IMR-90 (cell line): ENCODE measurements at regions not wholly inside any gene's neighbourhood (a gene's known extent, or its start where the extent isn't known, plus 50 kb on each side); places are given as distances from the start of the nearest gene placed in this dataset.

Experiments
- ATAC-seq: fragments of 200-7000 bp; cut with Tn5 transposase; 2 replicates; pipeline ENCODE4 v1.9.1; 2020; ENCODE audit warnings: low read depth, mild to moderate bottlenecking, moderate library complexity
- BruUV-seq: library from RNA; stranded (reverse); fragments of 400-500 nt; replicated peaks from 2 replicates; lab custom pipeline; 2021; lab: Mats Ljungman, UMichigan
- CTCF ChIA-PET: fragments of 300-600 bp; formaldehyde crosslinking; extraction: SDS; loops from one replicate; lab custom pipeline; 2021; ENCODE audit warnings: antibody characterized with exemption; lab: Yijun Ruan, JAX
- POLR2A ChIA-PET: fragments of 300-600 bp; sonication (Branson Sonifier 250); formaldehyde crosslinking; loops from one replicate; lab custom pipeline; 2022; ENCODE audit warnings: antibody characterized with exemption; ENCODE audit not compliant: unreplicated experiment; lab: Charles Lee
- DNase-seq: peaks from one replicate; pipeline ENCODE4 v3.0.0; 2013
- H2AFZ ChIP-seq: replicated peaks from 2 replicates; pipeline ENCODE3; 2013; ENCODE audit warnings: low read length, mild to moderate bottlenecking; ENCODE audit not compliant: poor library complexity
- H2AK5ac ChIP-seq: 2 replicates; pipeline ENCODE4 v1.6.1; 2013; ENCODE audit warnings: low read depth, low read length, inconsistent platforms
- H2AK9ac ChIP-seq: replicated peaks from 2 replicates; pipeline ENCODE3; 2013; ENCODE audit warnings: mild to moderate bottlenecking, low read depth, low read length, moderate library complexity; ENCODE audit not compliant: poor library complexity
- H2BK120ac ChIP-seq: 2 replicates; pipeline ENCODE4 v1.6.1; 2013; ENCODE audit warnings: low read depth, low read length, inconsistent platforms
- H2BK15ac ChIP-seq: 3 replicates; pipeline ENCODE4 v1.6.1; 2013; ENCODE audit warnings: low read depth, low read length, inconsistent platforms
- H2BK20ac ChIP-seq: 2 replicates; pipeline ENCODE4 v1.6.1; 2013; ENCODE audit warnings: low read depth, mild to moderate bottlenecking, inconsistent platforms, low read length, moderate library complexity
- H2BK5ac ChIP-seq: 2 replicates; pipeline ENCODE4 v1.6.1; 2013; ENCODE audit warnings: mild to moderate bottlenecking, low read depth, low read length, inconsistent platforms; ENCODE audit not compliant: poor library complexity, severe bottlenecking
- H3K14ac ChIP-seq: replicated peaks from 2 replicates; pipeline ENCODE4 v1.6.1; 2013; ENCODE audit warnings: low read depth, low read length, inconsistent platforms
- H3K18ac ChIP-seq: 2 replicates; pipeline ENCODE4 v1.6.1; 2013; ENCODE audit warnings: low read depth, low read length, control low read depth
- H3K23ac ChIP-seq: 2 replicates; pipeline ENCODE4 v1.6.1; 2013; ENCODE audit warnings: low read depth, low read length, inconsistent platforms
- H3K27ac ChIP-seq: 2 replicates; pipeline ENCODE4 v1.5.1; 2013; ENCODE audit warnings: mild to moderate bottlenecking, control low read depth, low read length; ENCODE audit not compliant: insufficient read depth
- H3K27me3 ChIP-seq: 2 replicates; pipeline ENCODE4 v1.6.1; 2013; ENCODE audit warnings: low read length; ENCODE audit not compliant: control insufficient read depth, insufficient read depth
- H3K36me3 ChIP-seq: 2 replicates; pipeline ENCODE4 v1.6.1; 2013; ENCODE audit warnings: low read length, mixed read lengths; ENCODE audit not compliant: control insufficient read depth, insufficient read depth
- H3K4ac ChIP-seq: 2 replicates; pipeline ENCODE4 v1.6.1; 2013; ENCODE audit warnings: low read depth, low read length, inconsistent platforms
- H3K4me1 ChIP-seq: 2 replicates; pipeline ENCODE4 v1.6.1; 2013; ENCODE audit warnings: low read length, mixed read lengths; ENCODE audit not compliant: control insufficient read depth, insufficient read depth
- H3K4me2 ChIP-seq: 2 replicates; pipeline ENCODE4 v1.6.1; 2013; ENCODE audit warnings: low read depth, mild to moderate bottlenecking, control low read depth, low read length, moderate library complexity
- H3K4me3 ChIP-seq: 2 replicates; pipeline ENCODE4 v1.5.1; 2013; ENCODE audit warnings: low read depth, mild to moderate bottlenecking, control low read depth, low read length, moderate library complexity; ENCODE audit not compliant: insufficient read depth
- H3K56ac ChIP-seq: 2 replicates; pipeline ENCODE4 v1.6.1; 2013; ENCODE audit warnings: low read length, inconsistent platforms; ENCODE audit not compliant: insufficient read depth; ENCODE audit errors: extremely low read depth
- H3K79me1 ChIP-seq, 2 experiments: 2 replicates each; pipeline ENCODE4 v1.6.1; 2013; ENCODE audit warnings: low read length in 2 of 2, inconsistent platforms in 1 of 2, low read depth in 1 of 2
- H3K9ac ChIP-seq: 2 replicates; pipeline ENCODE4 v1.6.1; 2013; ENCODE audit warnings: low read depth, low read length, control low read depth
- H3K9me1 ChIP-seq: 2 replicates; pipeline ENCODE4 v1.6.1; 2013; ENCODE audit warnings: low read length, inconsistent platforms; ENCODE audit not compliant: insufficient read depth
- H3K9me3 ChIP-seq: 2 replicates; pipeline ENCODE4 v1.6.1; 2013; ENCODE audit warnings: low read length; ENCODE audit not compliant: control insufficient read depth, insufficient read depth
- H4K20me1 ChIP-seq: 2 replicates; pipeline ENCODE4 v1.6.1; 2013; ENCODE audit warnings: low read length, inconsistent platforms; ENCODE audit not compliant: insufficient read depth
- H4K5ac ChIP-seq: 2 replicates; pipeline ENCODE4 v1.6.1; 2013; ENCODE audit warnings: mild to moderate bottlenecking, low read depth, low read length, control low read depth
- H4K8ac ChIP-seq, 2 experiments: 2 replicates each; pipeline ENCODE4 v1.6.1; 2013; ENCODE audit warnings: low read depth in 2 of 2, low read length in 2 of 2, control low read depth in 1 of 2, inconsistent platforms in 1 of 2
- H4K91ac ChIP-seq: 2 replicates; pipeline ENCODE4 v1.6.1; 2013; ENCODE audit warnings: low read depth, low read length, inconsistent platforms; ENCODE audit not compliant: insufficient read depth
- CEBPB ChIP-seq: IDR thresholded peaks from 2 replicates; pipeline ENCODE4 v1.6.1; 2012; ENCODE audit warnings: low read depth, low read length, improper control_type of control experiment
- CHD1 ChIP-seq: IDR thresholded peaks from 2 replicates; pipeline ENCODE4 v1.6.1; 2012; ENCODE audit warnings: low read depth, low read length, improper control_type of control experiment
- FOS ChIP-seq: fragments of 150-350 bp; IDR thresholded peaks from 2 replicates; pipeline ENCODE4 v1.6.1; 2016; ENCODE audit warnings: low read depth, low read length
- MXI1 ChIP-seq: IDR thresholded peaks from 2 replicates; pipeline ENCODE4 v1.6.1; 2012; ENCODE audit warnings: low read depth, mild to moderate bottlenecking, low read length, moderate library complexity, borderline replicate concordance
- NFE2L2 ChIP-seq: fragments of 150-350 bp; IDR thresholded peaks from 2 replicates; pipeline ENCODE4 v1.6.1; 2016; ENCODE audit warnings: low read depth, mild to moderate bottlenecking, low read length
- RAD21 ChIP-seq: IDR thresholded peaks from 2 replicates; pipeline ENCODE4 v1.6.1; 2012; ENCODE audit warnings: low read length, improper control_type of control experiment
- RCOR1 ChIP-seq: IDR thresholded peaks from 2 replicates; pipeline ENCODE4 v1.6.1; 2012; ENCODE audit warnings: mild to moderate bottlenecking, low read length, improper control_type of control experiment; ENCODE audit not compliant: insufficient replicate concordance
- SMC3 ChIP-seq: fragments of 150-350 bp; IDR thresholded peaks from 2 replicates; pipeline ENCODE4 v1.6.1; 2016; ENCODE audit warnings: low read depth, mild to moderate bottlenecking, antibody characterized with exemption, low read length, moderate library complexity
- USF2 ChIP-seq: fragments of 150-350 bp; IDR thresholded peaks from 2 replicates; pipeline ENCODE4 v1.6.1; 2017; ENCODE audit warnings: mild to moderate bottlenecking, antibody characterized with exemption, low read length, low read depth
- WGBS, 2 experiments: methylation state at CpG; one replicate each; pipeline versions ENCODE4 v1.1.5 to v1.1.7; 2013; ENCODE audit warnings: missing lambda C conversion rate in 2 of 2; ENCODE audit not compliant: insufficient read length in 1 of 2; ENCODE audit errors: extremely low coverage in 2 of 2; 5-methylcytosine and 5-hydroxymethylcytosine counted together
- dilution Hi-C: fragments of 300-500 bp; cut with HindIII; formaldehyde crosslinking; loops from one replicate; pipeline ENCODE4 v1.14.3; 2018; ENCODE audit warnings: low sequenced_read_pairs; ENCODE audit not compliant: unreplicated experiment
- in situ Hi-C: fragments of 300-500 bp; cut with MboI; formaldehyde crosslinking; loops from 3 replicates; pipeline ENCODE4 v1.14.3; 2019; ENCODE audit warnings: low sequenced_read_pairs, inconsistent platforms, mixed read lengths
- intact Hi-C: fragments of 100-400 bp; cut with micrococcal nuclease; formaldehyde crosslinking; loops from 2 replicates; pipeline ENCODE4 v1.10.0; 2022

- Histone ChIP-seq H4K5ac (no peak overlapping the region), H4K20me1 (no peaks in the 10 kb centered on the region), H2AK5ac (no peak overlapping the region), H2BK20ac (no peak overlapping the region), H3K27ac (no peak overlapping the region), H4K91ac (no peak overlapping the region), H4K8ac (no peak overlapping the region), H3K4me3 (no peak overlapping the region), H3K4ac (no peak overlapping the region), H2BK15ac (no peak overlapping the region), H3K36me3 (no peaks in the 10 kb centered on the region), H2BK120ac (no peak overlapping the region), H3K9ac (no peak overlapping the region), H3K4me2 (no peak overlapping the region), H3K4me1 (no peaks in the 10 kb centered on the region), H3K14ac (no peak overlapping the region), H3K9me1 (no peaks in the 10 kb centered on the region), H2BK5ac (no peak overlapping the region), H3K18ac (no peak overlapping the region), H2AFZ (no peak overlapping the region), H3K79me1 (no peaks in the 10 kb centered on the region), H3K27me3 (no peaks in the 10 kb centered on the region), H2AK9ac (no peak overlapping the region), H3K9me3 (peaks cover 8% of the 10 kb centered on the region; the same call in 1 of the 2 replicates), H3K56ac (no peak overlapping the region), H3K23ac (no peak overlapping the region)
- in situ Hi-C loops (no loop called here), intact Hi-C loops (no loop called here), dilution Hi-C loops (no loop called here)
- CTCF ChIA-PET, result no interaction called here
- no CpG with 5 or more reads among the region's 2 CpGs for WGBS, 2 experiments
- TF ChIP-seq RAD21 (no peak), NFE2L2 (no peak), FOS (no peak), CHD1 (no peak), SMC3 (no peak), MXI1 (no peak), RCOR1 (no peak), CEBPB (no peak), USF2 (no peak)
- POLR2A ChIA-PET, result no interaction called here
- BruUV-seq, result no TSS peak
- DNase-seq (no peak), ATAC-seq (no peak)
These were observed 435.5 kb downstream of the DHX35 start for GRCh38 chr20:39397646-39398045.
